ENCODE measurements at regions not wholly inside any gene's neighbourhood (a gene's known extent, or its start where the extent isn't known, plus 50 kb on each side); places are given as distances from the start of the nearest gene placed in this dataset.

GRCh38 chr16:59684911-59685310, 950.8 kb upstream of the GOT2 start (continued):
- no peak for TF ChIP-seq CTCF (conservative IDR thresholded peaks at IDR 0.05; ENCODE audit: low read depth in 2 of 2)
- no peak for TF ChIP-seq EZH2phosphoT487 (IDR thresholded peaks at IDR 0.05; ENCODE audit: unreplicated experiment)
- TF ChIP-seq REST (IDR thresholded peaks at IDR 0.05; ENCODE audit: unreplicated experiment): no peak
- TF ChIP-seq JUNB (IDR thresholded peaks at IDR 0.05; ENCODE audit: unreplicated experiment): no peak
- no peak for TF ChIP-seq ZNF114 (CRISPR knock-in tag; IDR thresholded peaks at IDR 0.05)
- TF ChIP-seq STAT1 (IDR thresholded peaks at IDR 0.05; ENCODE audit: unreplicated experiment): no peak
- no peak for TF ChIP-seq POLR2AphosphoS5 (IDR thresholded peaks at IDR 0.05; ENCODE audit: low read depth)

GRCh38 chr16:59683709-59684108, 949.6 kb upstream of the GOT2 start:
- H3K36me3 ChIP-seq (ENCODE audit: insufficient read depth): peaks cover 8% of the 10 kb centered on the region
- no peak overlapping the region for H3K4me2 ChIP-seq
- H3K36me3 Mint-ChIP-seq (ENCODE audit: low read depth): peaks cover 34% of the 10 kb centered on the region
- H3K79me2 ChIP-seq (replicated peaks; ENCODE audit: insufficient read depth): no peaks in the 10 kb centered on the region
- ATAC-seq (no peak), DNase-seq (ENCODE audit: low spot score) (no peak)
- H3K27me3 ChIP-seq (ENCODE audit: insufficient read depth): no peaks in the 10 kb centered on the region
- H3F3A ChIP-seq (replicated peaks; ENCODE audit: low read depth): no peaks in the 10 kb centered on the region
- no peak overlapping the region for H3K4me3 ChIP-seq
- no peak overlapping the region for H3K4me3 Mint-ChIP-seq
- H3K9me3 Mint-ChIP-seq: peaks cover 51% of the 10 kb centered on the region
- H3K27me3 Mint-ChIP-seq (ENCODE audit: insufficient read depth, low read depth, poor library complexity): no peaks in the 10 kb centered on the region
- no peak overlapping the region for H3K27ac ChIP-seq (ENCODE audit: low read depth)
- peaks cover 8% of the 10 kb centered on the region for H3K4me1 ChIP-seq (ENCODE audit: insufficient read depth)
- H3K4me1 Mint-ChIP-seq: peaks cover 10% of the 10 kb centered on the region; the same call in 2 of the 3 replicates
- no peak overlapping the region for H3K27ac Mint-ChIP-seq
- no peak overlapping the region for H2AFZ ChIP-seq
- H3K9me2 ChIP-seq (ENCODE audit: insufficient read depth): peaks cover 4% of the 10 kb centered on the region
- H4K20me1 ChIP-seq (replicated peaks; ENCODE audit: insufficient read depth): no peaks in the 10 kb centered on the region
- TF ChIP-seq ETS1 (IDR thresholded peaks at IDR 0.05) (no peak), STAT1 (IDR thresholded peaks at IDR 0.05; ENCODE audit: unreplicated experiment) (no peak), ZNF331 (CRISPR knock-in tag; IDR thresholded peaks at IDR 0.05; ENCODE audit: low read depth) (no peak), NANOG (IDR thresholded peaks at IDR 0.05; ENCODE audit: borderline replicate concordance) (no peak), CTCF (conservative IDR thresholded peaks at IDR 0.05; ENCODE audit: low read depth in 2 of 2) (no peak), ZNF114 (CRISPR knock-in tag; IDR thresholded peaks at IDR 0.05) (no peak), JUNB (IDR thresholded peaks at IDR 0.05; ENCODE audit: unreplicated experiment) (no peak)
